ENCODE measurements at regions not wholly inside any gene's neighbourhood (a gene's known extent, or its start where the extent isn't known, plus 50 kb on each side); places are given as distances from the start of the nearest gene placed in this dataset.

GRCh38 chr6:148249679-148250375 lies 92.8 kb upstream of the SASH1 start:
- Histone ChIP-seq H3K4me3 (ENCODE audit: extremely low read depth in 1 of 4, insufficient read depth in 2 of 4, low read depth in 3 of 4, low read length in 4 of 4) (no peak overlapping the region), H2BK15ac (ENCODE audit: low read length) (no peak overlapping the region), H3K18ac (ENCODE audit: extremely low read depth, low read length) (no peak overlapping the region), H2BK5ac (ENCODE audit: low read depth, low read length) (no peak overlapping the region), H2BK120ac (replicated peaks; ENCODE audit: low read depth, low read length) (no peak overlapping the region), H3K9ac (replicated peaks in 1 of 4; ENCODE audit: extremely low read depth in 1 of 4, low read depth in 3 of 4, low read length in 3 of 4) (no peak overlapping the region), H3K27ac (ENCODE audit: low read depth, low read length) (no peak overlapping the region), H3K79me2 (ENCODE audit: control insufficient read depth in 1 of 2, insufficient read depth in 2 of 2, low read length in 2 of 2) (no peaks in the 10 kb centered on the region), H4K20me1 (replicated peaks in 1 of 2; ENCODE audit: control insufficient read depth in 1 of 2, insufficient read depth in 2 of 2, low read length in 2 of 2) (no peaks in the 10 kb centered on the region), H4K5ac (ENCODE audit: insufficient read length, low read depth, low read length) (no peak overlapping the region), H4K91ac (replicated peaks; ENCODE audit: insufficient read length, low read length) (no peak overlapping the region), H2BK20ac (ENCODE audit: low read length) (no peak overlapping the region), H3K56ac (replicated peaks; ENCODE audit: insufficient read length, low read depth, low read length) (no peak overlapping the region), H3K23ac (ENCODE audit: insufficient read length) (no peak overlapping the region), H2AFZ (ENCODE audit: low read length) (no peak overlapping the region), H3K27me3 (replicated peaks in 1 of 4; ENCODE audit: control insufficient read depth in 3 of 4, extremely low read depth in 1 of 4, insufficient read depth in 3 of 4, low read length in 3 of 4) (no peaks in the 10 kb centered on the region), H3K4me2 (ENCODE audit: insufficient read depth in 1 of 2, low read depth in 2 of 2, low read length in 2 of 2) (no peak overlapping the region), H3K4me1 (replicated peaks in 1 of 4; ENCODE audit: control insufficient read depth in 3 of 4, insufficient read depth in 4 of 4, low read length in 3 of 4) (no peaks in the 10 kb centered on the region), H4K8ac (ENCODE audit: extremely low read depth, insufficient read depth, low read length) (no peak overlapping the region), H3K9me3 (ENCODE audit: insufficient read depth in 2 of 2, low read depth in 1 of 2, low read length in 1 of 2) (no peaks in the 10 kb centered on the region), H2BK12ac (ENCODE audit: low read depth, low read length) (no peak overlapping the region), H3K23me2 (ENCODE audit: low read depth, low read length) (no peaks in the 10 kb centered on the region), H3K36me3 (ENCODE audit: control insufficient read depth in 2 of 4, insufficient read depth in 4 of 4, low read length in 3 of 4) (no peaks in the 10 kb centered on the region), H3K79me1 (ENCODE audit: low read depth, low read length) (no peaks in the 10 kb centered on the region), H2AK5ac (ENCODE audit: low read depth, low read length) (no peak overlapping the region), H3K4ac (replicated peaks; ENCODE audit: insufficient read length, low read depth, low read length) (no peak overlapping the region), H3K14ac (ENCODE audit: insufficient read length) (no peak overlapping the region)
- FAIRE-seq (no peak), DNase-seq (ENCODE audit: low read depth in 1 of 2, low spot score in 2 of 2) (no peak)
- ChIA-PET POLR2A (ENCODE audit: partially characterized antibody) (interaction anchor here (0.7 kb wide), 1 partner anchor 67 kb away, joined by 3 read pairs; no protein-coding TSS in a partner anchor), CTCF (ENCODE audit: partially characterized antibody) (interaction anchor here (0.6 to 3.7 kb wide), 7 partner anchors 12 to 743 kb away, joined by 3 to 25 read pairs (median 4); no protein-coding TSS in a partner anchor)
- WGBS, 2 experiments (ENCODE audit: extremely low coverage in 1 of 2, insufficient coverage in 1 of 2, insufficient read length in 1 of 2, insufficient replicate concordance in 2 of 2, low coverage in 1 of 2, low lambda C conversion rate in 2 of 2, missing lambda C conversion rate in 1 of 2) = 88% methylated on average over 5 of the region's 5 CpGs; no CpG with 5 or more reads in 1 of the 2 experiments
- TF ChIP-seq KDM1A (IDR thresholded peaks at IDR 0.05; ENCODE audit: borderline replicate concordance, low read length) (no peak), CREB1 (IDR thresholded peaks at IDR 0.05) (no peak), CBX5 (IDR thresholded peaks at IDR 0.05; ENCODE audit: low read depth, low read length) (no peak)

Data from H1 (cell line).